RWPE2 (cell line): ENCODE measurements at regions not wholly inside any gene's neighbourhood (a gene's known extent, or its start where the extent isn't known, plus 50 kb on each side); places are given as distances from the start of the nearest gene placed in this dataset.
A peak's percentile ranks its signal among the peaks of the same experiment; 100 is the strongest.
"Not testable (repeated sequence)": the region's sequence is repeated elsewhere in the genome, so short reads cannot be mapped to it uniquely, and the experiment has no call there.

ENCODE experiments used
- ATAC-seq: fragments of 200-7000 bp; cut with Tn5 transposase; 3 replicates; pipeline ENCODE4 v1.9.1; 2021; ENCODE audit warnings: low read depth
- DNase-seq: peaks from one replicate; pipeline ENCODE4 v3.0.0-alpha.2; 2020; ENCODE audit warnings: low spot score
- H3K27ac ChIP-seq: fragments of 450-650 bp; 2 replicates; pipeline ENCODE4 v1.5.1; 2017; ENCODE audit warnings: mild to moderate bottlenecking; ENCODE audit not compliant: poor library complexity, severe bottlenecking
- H3K27me3 ChIP-seq: fragments of 250-450 bp; sonication (Bioruptor Pico); 2 replicates; pipeline ENCODE4 v1.5.1; 2021; ENCODE audit warnings: mild to moderate bottlenecking, moderate library complexity; ENCODE audit not compliant: insufficient read depth, poor library complexity, severe bottlenecking
- H3K36me3 ChIP-seq: fragments of 250-450 bp; sonication (Bioruptor Pico); 2 replicates; pipeline ENCODE4 v1.5.1; 2020; ENCODE audit warnings: low read depth, mild to moderate bottlenecking, moderate library complexity
- H3K4me1 ChIP-seq: fragments of 250-450 bp; sonication (Bioruptor Pico); 2 replicates; pipeline ENCODE4 v1.5.1; 2021; ENCODE audit warnings: mild to moderate bottlenecking, moderate library complexity; ENCODE audit not compliant: insufficient read depth, poor library complexity, severe bottlenecking
- H3K4me3 ChIP-seq: fragments of 250-450 bp; sonication (Bioruptor Pico); 2 replicates; pipeline ENCODE4 v1.5.1; 2021; ENCODE audit warnings: mild to moderate bottlenecking, moderate library complexity; ENCODE audit not compliant: severe bottlenecking
- H3K9me3 ChIP-seq: fragments of 250-450 bp; sonication (Bioruptor Pico); 2 replicates; pipeline ENCODE4 v1.5.1; 2021; ENCODE audit warnings: mild to moderate bottlenecking, moderate library complexity; ENCODE audit not compliant: severe bottlenecking
- CTCF ChIP-seq: fragments of 450-650 bp; IDR thresholded peaks from one replicate; pipeline ENCODE4 v1.5.1; 2017; ENCODE audit warnings: mild to moderate bottlenecking, moderate library complexity; ENCODE audit not compliant: poor library complexity, severe bottlenecking

- Histone ChIP-seq H3K4me3 (no peak overlapping the region), H3K27ac (peak overlapping the region; percentile 81), H3K9me3 (no peaks in the 10 kb centered on the region), H3K27me3 (no peaks in the 10 kb centered on the region), H3K36me3 (no peaks in the 10 kb centered on the region), H3K4me1 (peaks cover 26% of the 10 kb centered on the region)
- no peak for ATAC-seq
- TF ChIP-seq CTCF = no peak
- no peak for DNase-seq
Observed at GRCh38 chr5:143593723-143594122, 190.2 kb upstream of the NR3C1 start.

- H3K36me3 ChIP-seq = no peaks in the 10 kb centered on the region
- H3K4me3 ChIP-seq = no peak overlapping the region
- no peaks in the 10 kb centered on the region for H3K9me3 ChIP-seq
- TF ChIP-seq CTCF = no peak
- DNase-seq (no peak), ATAC-seq (no peak)
- no peak overlapping the region for H3K27ac ChIP-seq
- peaks cover 26% of the 10 kb centered on the region for H3K4me1 ChIP-seq
- H3K27me3 ChIP-seq = no peaks in the 10 kb centered on the region
Observed at GRCh38 chr5:143592648-143593047, 189.2 kb upstream of the NR3C1 start.

GRCh38 chr5:143588933-143589662 lies 185.6 kb upstream of the NR3C1 start:
- H3K27ac ChIP-seq = no peak overlapping the region
- no peak for DNase-seq

GRCh38 chr5:143588121-143588520 lies 184.6 kb upstream of the NR3C1 start:
- H3K4me1 ChIP-seq, H3K27ac ChIP-seq, H3K4me3 ChIP-seq, ATAC-seq, H3K27me3 ChIP-seq, DNase-seq, H3K36me3 ChIP-seq, H3K9me3 ChIP-seq: not testable (repeated sequence)

More at GRCh38 chr5:143588933-143589662, 185.6 kb upstream of the NR3C1 start:
- H3K27me3 ChIP-seq = no peaks in the 10 kb centered on the region
- TF ChIP-seq CTCF = no peak
- no peaks in the 10 kb centered on the region for H3K9me3 ChIP-seq
- H3K4me1 ChIP-seq = no peaks in the 10 kb centered on the region
- no peak for ATAC-seq
- H3K4me3 ChIP-seq = no peak overlapping the region
- H3K36me3 ChIP-seq = no peaks in the 10 kb centered on the region

GRCh38 chr5:143586781-143587362 lies 183.4 kb upstream of the NR3C1 start:
- Histone ChIP-seq H3K9me3 (no peaks in the 10 kb centered on the region), H3K4me3 (no peak overlapping the region), H3K27ac (no peak overlapping the region), H3K4me1 (no peaks in the 10 kb centered on the region), H3K27me3 (no peaks in the 10 kb centered on the region), H3K36me3 (no peaks in the 10 kb centered on the region)
- no peak for ATAC-seq
- TF ChIP-seq CTCF = no peak
- no peak for DNase-seq
